ENCODE measurements at regions not wholly inside any gene's neighbourhood (a gene's known extent, or its start where the extent isn't known, plus 50 kb on each side); places are given as distances from the start of the nearest gene placed in this dataset.

DNA sequence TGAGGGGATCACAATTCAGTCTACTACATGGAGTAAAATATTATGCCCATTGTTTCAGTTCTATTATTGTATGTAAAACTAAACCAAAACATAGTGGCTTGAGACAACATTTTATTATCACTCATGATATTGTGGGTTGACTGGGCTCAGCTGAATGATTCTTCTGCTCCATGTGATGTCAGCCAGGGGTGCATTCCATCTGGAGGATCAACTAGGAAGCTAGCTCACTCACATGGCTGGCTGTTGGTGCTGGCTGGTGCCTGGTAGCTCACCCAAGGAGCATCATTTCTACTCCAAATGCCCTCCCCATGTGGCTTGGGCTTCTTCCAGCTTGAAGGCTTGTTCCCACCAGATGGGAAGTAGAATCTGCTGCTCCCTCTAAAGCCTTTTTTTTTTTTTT lies 51.8 kb upstream of the CLRN1 start:
- DNase-seq, result no peak

DNA sequence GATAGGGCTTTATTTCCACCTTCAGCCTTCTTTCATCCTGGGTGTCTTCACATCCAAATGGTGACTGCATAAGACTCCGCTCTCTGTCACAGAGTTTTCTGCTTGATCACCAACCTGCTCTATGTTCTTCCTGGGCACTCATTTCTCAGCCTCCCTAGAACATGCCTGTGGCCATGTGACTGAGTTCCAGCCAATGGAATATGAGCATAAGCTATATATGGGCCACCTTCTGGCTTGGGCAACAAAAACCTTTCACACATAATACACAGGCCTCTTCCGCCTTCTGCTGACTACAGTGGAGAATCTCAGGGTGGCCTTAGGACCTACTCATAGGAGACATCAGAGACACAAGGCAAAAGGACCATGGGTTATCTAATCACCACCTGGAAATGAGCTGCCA lies 51.2 kb upstream of the MED12L start:
- peak; percentile 13 for DNase-seq

DNA sequence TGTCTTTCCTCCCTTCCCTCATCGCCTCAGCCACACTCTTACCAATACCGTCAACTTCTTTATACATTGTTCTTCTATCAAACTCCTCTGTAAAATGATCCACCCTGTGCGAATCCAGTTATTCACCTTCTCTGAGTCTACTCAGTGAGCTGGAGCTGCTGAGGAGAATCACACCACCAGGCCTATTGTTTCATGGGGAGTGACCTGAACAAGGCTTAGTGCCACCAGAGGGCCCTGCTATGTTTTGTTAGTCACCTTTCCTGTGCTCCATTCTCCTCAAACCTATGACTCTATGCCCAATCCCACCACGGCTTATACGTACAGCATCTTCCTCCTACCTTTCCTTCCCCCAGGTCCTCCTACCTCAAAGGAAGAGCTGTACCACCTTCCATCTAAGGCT lies 50.4 kb upstream of the MED12L start:
- DNase-seq, result no peak
